C4-2B (cell line): ENCODE measurements at regions not wholly inside any gene's neighbourhood (a gene's known extent, or its start where the extent isn't known, plus 50 kb on each side); places are given as distances from the start of the nearest gene placed in this dataset.

Source experiments
- H3K27ac ChIP-seq: fragments of 450-650 bp; 2 replicates; pipeline ENCODE4 v1.5.1; 2017
- CTCF ChIP-seq: fragments of 450-650 bp; conservative IDR thresholded peaks from 2 replicates; pipeline ENCODE4 v1.5.1; 2017; ENCODE audit warnings: mild to moderate bottlenecking
- ZFX ChIP-seq: fragments of 450-650 bp; IDR thresholded peaks from 2 replicates; pipeline ENCODE4 v1.6.1; 2017

GRCh38 chr10:3290550-3290949 is 118.0 kb upstream of the PITRM1 start:
- TF ChIP-seq CTCF = no peak
- TF ChIP-seq ZFX = no peak

GRCh38 chr10:3287572-3288445 is 115.2 kb upstream of the PITRM1 start:
- no peak for TF ChIP-seq ZFX
- TF ChIP-seq CTCF = peak; percentile 40
- H3K27ac ChIP-seq = peak overlapping the region; percentile 21

More at GRCh38 chr10:3290550-3290949, 118.0 kb upstream of the PITRM1 start:
- H3K27ac ChIP-seq = no peak overlapping the region

GRCh38 chr10:3282674-3283017 is 110.1 kb upstream of the PITRM1 start:
- no peak overlapping the region for H3K27ac ChIP-seq
- TF ChIP-seq ZFX (no peak), CTCF (no peak)

- no peak for TF ChIP-seq ZFX
- H3K27ac ChIP-seq = no peak overlapping the region
Measured at GRCh38 chr10:3281941-3282673, 109.5 kb upstream of the PITRM1 start.

DNA sequence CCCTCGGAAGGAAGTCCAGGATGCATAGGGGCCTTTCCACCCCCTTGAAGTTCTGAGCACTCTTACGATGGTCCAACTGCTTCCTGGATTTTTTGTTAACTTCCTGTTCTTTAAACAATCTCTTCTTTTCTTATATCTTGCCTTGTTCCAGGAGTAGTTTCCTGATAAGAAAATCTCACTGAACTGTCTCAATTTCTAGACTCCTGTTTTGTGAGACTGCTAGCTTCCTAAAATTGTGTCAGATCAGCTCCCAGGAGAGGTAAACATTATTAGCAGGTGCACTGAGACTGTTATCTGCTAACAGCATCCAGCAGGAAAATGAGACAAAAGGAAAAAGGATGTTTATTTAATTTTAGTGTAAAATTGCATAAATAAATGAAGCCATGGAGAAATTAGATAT is 106.2 kb upstream of the PITRM1 start:
- TF ChIP-seq ZFX = no peak
- no peak for TF ChIP-seq CTCF
- H3K27ac ChIP-seq = no peak overlapping the region

DNA sequence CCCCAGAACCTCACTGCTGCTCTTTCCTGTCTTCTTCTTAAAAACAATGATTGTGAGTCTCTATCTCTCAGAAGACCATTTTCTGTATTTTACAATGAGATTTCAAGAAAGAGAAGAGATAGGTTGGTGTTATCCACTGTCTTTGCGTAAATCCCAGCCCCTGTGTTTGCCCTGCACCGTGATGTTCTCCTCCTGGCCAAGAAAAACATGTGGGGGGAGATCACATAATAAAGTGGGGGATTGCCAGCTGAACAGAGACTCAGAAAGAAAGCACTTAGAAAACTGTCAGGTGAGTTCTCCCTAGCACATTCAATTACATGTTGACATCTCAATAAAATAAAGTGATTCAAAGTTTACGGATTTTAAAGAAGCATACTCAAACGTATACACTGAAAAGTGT is 105.0 kb upstream of the PITRM1 start:
- H3K27ac ChIP-seq = no peak overlapping the region
- TF ChIP-seq ZFX (no peak), CTCF (no peak)

DNA sequence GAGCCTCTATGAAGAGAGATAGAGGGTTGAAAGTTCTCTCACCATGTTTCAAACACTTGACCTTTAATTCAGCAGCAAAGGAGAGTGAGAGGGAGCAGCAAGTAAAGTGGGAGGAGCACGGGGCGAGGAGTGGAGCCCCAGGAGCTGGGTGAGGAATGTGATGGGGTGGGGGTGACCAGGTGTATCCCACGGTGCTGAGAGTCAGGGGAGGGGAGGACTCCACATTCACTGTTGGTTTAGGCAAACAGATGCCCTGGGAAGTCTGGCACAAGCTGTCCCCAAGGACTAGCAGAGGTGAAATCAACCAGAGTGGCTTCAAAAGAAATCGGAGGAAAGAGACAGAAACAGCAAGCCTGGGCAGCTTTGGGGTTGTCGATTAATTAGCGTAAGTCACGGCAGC is 101.8 kb upstream of the PITRM1 start:
- H3K27ac ChIP-seq = no peak overlapping the region
- TF ChIP-seq ZFX (no peak), CTCF (no peak)
